ENCODE measurements at regions not wholly inside any gene's neighbourhood (a gene's known extent, or its start where the extent isn't known, plus 50 kb on each side); places are given as distances from the start of the nearest gene placed in this dataset.

- TF ChIP-seq, protein P1, sequence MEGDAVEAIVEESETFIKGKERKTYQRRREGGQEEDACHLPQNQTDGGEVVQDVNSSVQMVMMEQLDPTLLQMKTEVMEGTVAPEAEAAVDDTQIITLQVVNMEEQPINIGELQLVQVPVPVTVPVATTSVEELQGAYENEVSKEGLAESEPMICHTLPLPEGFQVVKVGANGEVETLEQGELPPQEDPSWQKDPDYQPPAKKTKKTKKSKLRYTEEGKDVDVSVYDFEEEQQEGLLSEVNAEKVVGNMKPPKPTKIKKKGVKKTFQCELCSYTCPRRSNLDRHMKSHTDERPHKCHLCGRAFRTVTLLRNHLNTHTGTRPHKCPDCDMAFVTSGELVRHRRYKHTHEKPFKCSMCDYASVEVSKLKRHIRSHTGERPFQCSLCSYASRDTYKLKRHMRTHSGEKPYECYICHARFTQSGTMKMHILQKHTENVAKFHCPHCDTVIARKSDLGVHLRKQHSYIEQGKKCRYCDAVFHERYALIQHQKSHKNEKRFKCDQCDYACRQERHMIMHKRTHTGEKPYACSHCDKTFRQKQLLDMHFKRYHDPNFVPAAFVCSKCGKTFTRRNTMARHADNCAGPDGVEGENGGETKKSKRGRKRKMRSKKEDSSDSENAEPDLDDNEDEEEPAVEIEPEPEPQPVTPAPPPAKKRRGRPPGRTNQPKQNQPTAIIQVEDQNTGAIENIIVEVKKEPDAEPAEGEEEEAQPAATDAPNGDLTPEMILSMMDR (IDR thresholded peaks at IDR 0.05; ENCODE audit: insufficient read depth, low read length): no peak
- TF ChIP-seq GABPA (IDR thresholded peaks at IDR 0.05; ENCODE audit: low read depth) (no peak), POLR2AphosphoS5 (IDR thresholded peaks at IDR 0.05; ENCODE audit: low read depth) (no peak)
These were observed 313.8 kb upstream of the AKR1E2 start for GRCh38 chr10:4512196-4512595.
